Mucosa of stomach (tissue), 1 donor: ENCODE measurements at regions not wholly inside any gene's neighbourhood (a gene's known extent, or its start where the extent isn't known, plus 50 kb on each side); places are given as distances from the start of the nearest gene placed in this dataset.
"Not testable (repeated sequence)": the region's sequence is repeated elsewhere in the genome, so short reads cannot be mapped to it uniquely, and the experiment has no call there.

ENCODE experiments used
- H3K27me3 ChIP-seq: one replicate; pipeline ENCODE4 v1.7.0; 2013; ENCODE audit warnings: mild to moderate bottlenecking, low read length; ENCODE audit not compliant: control insufficient read depth, insufficient read depth
- H3K36me3 ChIP-seq: one replicate; pipeline ENCODE4 v1.7.0; 2013; ENCODE audit warnings: low read length; ENCODE audit not compliant: control insufficient read depth, insufficient read depth
- H3K4me1 ChIP-seq: one replicate; pipeline ENCODE4 v1.7.0; 2013; ENCODE audit warnings: mild to moderate bottlenecking, low read length; ENCODE audit not compliant: control insufficient read depth, insufficient read depth
- H3K4me3 ChIP-seq: one replicate; pipeline ENCODE4 v1.7.0; 2013; ENCODE audit warnings: low read length
- H3K9ac ChIP-seq: one replicate; pipeline ENCODE4 v1.7.0; 2013; ENCODE audit warnings: mild to moderate bottlenecking, low read length, moderate library complexity
- H3K9me3 ChIP-seq: one replicate; pipeline ENCODE4 v1.7.0; 2013; ENCODE audit warnings: mild to moderate bottlenecking, low read length, moderate library complexity; ENCODE audit not compliant: control insufficient read depth
- donor health status: Pancreatic carcinoma.

GRCh38 chr1:208688656-208689315 lies 444.6 kb upstream of the PLXNA2 start:
- H3K9ac ChIP-seq: no peak overlapping the region
- H3K27me3 ChIP-seq: no peaks in the 10 kb centered on the region
- H3K36me3 ChIP-seq: no peaks in the 10 kb centered on the region
- H3K4me3 ChIP-seq: no peak overlapping the region
- H3K4me1 ChIP-seq: peaks cover 4% of the 10 kb centered on the region
- H3K9me3 ChIP-seq: no peaks in the 10 kb centered on the region

- Histone ChIP-seq H3K4me1 (peaks cover 4% of the 10 kb centered on the region), H3K9ac (no peak overlapping the region), H3K36me3 (no peaks in the 10 kb centered on the region), H3K27me3 (no peaks in the 10 kb centered on the region), H3K9me3 (no peaks in the 10 kb centered on the region), H3K4me3 (no peak overlapping the region)
Observed at GRCh38 chr1:208691012-208691411, 446.8 kb upstream of the PLXNA2 start.

- Histone ChIP-seq H3K4me3 (no peak overlapping the region), H3K9me3 (no peaks in the 10 kb centered on the region), H3K9ac (no peak overlapping the region), H3K4me1 (no peaks in the 10 kb centered on the region), H3K36me3 (no peaks in the 10 kb centered on the region), H3K27me3 (no peaks in the 10 kb centered on the region)
Observed at GRCh38 chr1:208709981-208710380, 465.8 kb upstream of the PLXNA2 start.

- Histone ChIP-seq H3K4me3 (no peak overlapping the region), H3K9me3 (no peaks in the 10 kb centered on the region), H3K4me1 (no peaks in the 10 kb centered on the region), H3K36me3 (no peaks in the 10 kb centered on the region), H3K27me3 (no peaks in the 10 kb centered on the region), H3K9ac (no peak overlapping the region)
Observed at GRCh38 chr1:208714323-208714722, 470.1 kb upstream of the PLXNA2 start.

- no peak overlapping the region for H3K9ac ChIP-seq
- H3K9me3 ChIP-seq: no peaks in the 10 kb centered on the region
- H3K4me1 ChIP-seq: no peaks in the 10 kb centered on the region
- H3K36me3 ChIP-seq: no peaks in the 10 kb centered on the region
- no peaks in the 10 kb centered on the region for H3K27me3 ChIP-seq
- H3K4me3 ChIP-seq: no peak overlapping the region
Observed at GRCh38 chr1:208717525-208717924, 473.3 kb upstream of the PLXNA2 start.

DNA sequence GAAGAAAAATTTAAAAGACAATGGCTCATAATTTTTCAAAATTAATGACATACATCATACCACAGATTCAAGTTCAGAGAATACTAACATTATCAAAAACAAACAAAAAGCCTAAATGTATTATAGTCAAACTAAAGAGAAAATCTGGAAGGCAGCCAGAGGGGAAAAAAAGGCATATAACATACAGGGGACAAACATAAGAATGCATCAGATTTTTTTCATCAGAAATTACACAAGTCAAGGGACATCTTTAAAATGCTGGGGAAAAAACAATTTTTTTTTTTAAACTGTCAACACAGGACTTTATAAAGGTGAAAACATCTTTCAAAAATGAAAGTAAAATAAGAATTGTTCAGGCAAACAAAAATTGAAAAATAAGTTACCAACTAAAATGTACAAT lies 478.4 kb upstream of the PLXNA2 start:
- H3K36me3 ChIP-seq: no peaks in the 10 kb centered on the region
- no peaks in the 10 kb centered on the region for H3K4me1 ChIP-seq
- H3K4me3 ChIP-seq: no peak overlapping the region
- H3K27me3 ChIP-seq: no peaks in the 10 kb centered on the region
- H3K9ac ChIP-seq: no peak overlapping the region
- no peaks in the 10 kb centered on the region for H3K9me3 ChIP-seq

- no peaks in the 10 kb centered on the region for H3K9me3 ChIP-seq
- H3K27me3 ChIP-seq: no peaks in the 10 kb centered on the region
- no peak overlapping the region for H3K4me3 ChIP-seq
- no peaks in the 10 kb centered on the region for H3K4me1 ChIP-seq
- H3K9ac ChIP-seq: no peak overlapping the region
- no peaks in the 10 kb centered on the region for H3K36me3 ChIP-seq
Observed at GRCh38 chr1:208724079-208724478, 479.9 kb upstream of the PLXNA2 start.

GRCh38 chr1:208728815-208729214 lies 484.6 kb upstream of the PLXNA2 start:
- H3K36me3 ChIP-seq: no peaks in the 10 kb centered on the region
- no peaks in the 10 kb centered on the region for H3K9me3 ChIP-seq
- H3K4me1 ChIP-seq: no peaks in the 10 kb centered on the region
- no peak overlapping the region for H3K4me3 ChIP-seq
- no peak overlapping the region for H3K9ac ChIP-seq
- no peaks in the 10 kb centered on the region for H3K27me3 ChIP-seq

GRCh38 chr1:208731981-208732821 lies 488.0 kb upstream of the PLXNA2 start:
- H3K9me3 ChIP-seq: no peaks in the 10 kb centered on the region
- no peaks in the 10 kb centered on the region for H3K4me1 ChIP-seq
- no peaks in the 10 kb centered on the region for H3K27me3 ChIP-seq
- no peaks in the 10 kb centered on the region for H3K36me3 ChIP-seq
- no peak overlapping the region for H3K4me3 ChIP-seq
- no peak overlapping the region for H3K9ac ChIP-seq

- no peaks in the 10 kb centered on the region for H3K27me3 ChIP-seq
- no peak overlapping the region for H3K9ac ChIP-seq
- H3K4me3 ChIP-seq: no peak overlapping the region
- no peaks in the 10 kb centered on the region for H3K36me3 ChIP-seq
- H3K4me1 ChIP-seq: no peaks in the 10 kb centered on the region
- no peaks in the 10 kb centered on the region for H3K9me3 ChIP-seq
Observed at GRCh38 chr1:208737161-208737560, 493.0 kb upstream of the PLXNA2 start.

- Histone ChIP-seq H3K9me3 (no peaks in the 10 kb centered on the region), H3K4me3 (no peak overlapping the region), H3K27me3 (no peaks in the 10 kb centered on the region), H3K36me3 (no peaks in the 10 kb centered on the region), H3K4me1 (no peaks in the 10 kb centered on the region), H3K9ac (no peak overlapping the region)
Observed at GRCh38 chr1:208737922-208738321, 493.7 kb upstream of the PLXNA2 start.

GRCh38 chr1:208739636-208740035 lies 495.5 kb upstream of the PLXNA2 start:
- H3K27me3 ChIP-seq: not testable (repeated sequence)

More at GRCh38 chr1:208739636-208740035, 495.5 kb upstream of the PLXNA2 start:
- H3K9ac ChIP-seq, H3K4me3 ChIP-seq, H3K36me3 ChIP-seq, H3K9me3 ChIP-seq, H3K4me1 ChIP-seq: not testable (repeated sequence)
